ENCODE measurements at regions not wholly inside any gene's neighbourhood (a gene's known extent, or its start where the extent isn't known, plus 50 kb on each side); places are given as distances from the start of the nearest gene placed in this dataset.

- no peak overlapping the region for H2AFZ ChIP-seq (ENCODE audit: low read depth, low read length)
- Mint-ChIP-seq H3K36me3 (ENCODE audit: low read depth, unreplicated experiment) (no peaks in the 10 kb centered on the region), H3K27ac (ENCODE audit: unreplicated experiment) (peak overlapping the region; percentile 96), H3K4me1 (ENCODE audit: low read depth, unreplicated experiment) (peaks cover 30% of the 10 kb centered on the region), H3K9me3 (ENCODE audit: unreplicated experiment) (no peaks in the 10 kb centered on the region), H3K4me3 (ENCODE audit: unreplicated experiment) (no peak overlapping the region), H3K27me3 (ENCODE audit: low read depth, unreplicated experiment) (no peaks in the 10 kb centered on the region)
- H3K9ac ChIP-seq (ENCODE audit: low read length) = no peak overlapping the region
- H3K4me1 ChIP-seq (ENCODE audit: insufficient read depth, low read length) = no peaks in the 10 kb centered on the region
- H4K20me1 ChIP-seq (ENCODE audit: insufficient read depth, low read length) = no peaks in the 10 kb centered on the region
- no peaks in the 10 kb centered on the region for H3K27me3 ChIP-seq (ENCODE audit: insufficient read depth, low read length)
- H3K27ac ChIP-seq (ENCODE audit: low read depth, low read length) = no peak overlapping the region
- H3K4me3 ChIP-seq (ENCODE audit: insufficient read depth, low read depth, low read length) = no peak overlapping the region
- DNase-seq (ENCODE audit: low read depth) (no peak), FAIRE-seq (no peak)
- H3K9me3 ChIP-seq (ENCODE audit: insufficient read depth, low read depth, low read length) = no peaks in the 10 kb centered on the region
- no peaks in the 10 kb centered on the region for H3K79me2 ChIP-seq (ENCODE audit: insufficient read depth, low read length)
- no peaks in the 10 kb centered on the region for H3K36me3 ChIP-seq (ENCODE audit: insufficient read depth, low read length)
- TF ChIP-seq EZH2 (IDR thresholded peaks at IDR 0.05; ENCODE audit: insufficient read depth, low read length) = no peak
- TF ChIP-seq, protein P1, sequence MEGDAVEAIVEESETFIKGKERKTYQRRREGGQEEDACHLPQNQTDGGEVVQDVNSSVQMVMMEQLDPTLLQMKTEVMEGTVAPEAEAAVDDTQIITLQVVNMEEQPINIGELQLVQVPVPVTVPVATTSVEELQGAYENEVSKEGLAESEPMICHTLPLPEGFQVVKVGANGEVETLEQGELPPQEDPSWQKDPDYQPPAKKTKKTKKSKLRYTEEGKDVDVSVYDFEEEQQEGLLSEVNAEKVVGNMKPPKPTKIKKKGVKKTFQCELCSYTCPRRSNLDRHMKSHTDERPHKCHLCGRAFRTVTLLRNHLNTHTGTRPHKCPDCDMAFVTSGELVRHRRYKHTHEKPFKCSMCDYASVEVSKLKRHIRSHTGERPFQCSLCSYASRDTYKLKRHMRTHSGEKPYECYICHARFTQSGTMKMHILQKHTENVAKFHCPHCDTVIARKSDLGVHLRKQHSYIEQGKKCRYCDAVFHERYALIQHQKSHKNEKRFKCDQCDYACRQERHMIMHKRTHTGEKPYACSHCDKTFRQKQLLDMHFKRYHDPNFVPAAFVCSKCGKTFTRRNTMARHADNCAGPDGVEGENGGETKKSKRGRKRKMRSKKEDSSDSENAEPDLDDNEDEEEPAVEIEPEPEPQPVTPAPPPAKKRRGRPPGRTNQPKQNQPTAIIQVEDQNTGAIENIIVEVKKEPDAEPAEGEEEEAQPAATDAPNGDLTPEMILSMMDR (IDR thresholded peaks at IDR 0.05; ENCODE audit: insufficient read depth, low read depth, low read length) = no peak
- no peak overlapping the region for H3K4me2 ChIP-seq (ENCODE audit: low read length)
These were observed 58.1 kb upstream of the ADAMTS5 start for GRCh38 chr21:27024971-27025370.

DNA sequence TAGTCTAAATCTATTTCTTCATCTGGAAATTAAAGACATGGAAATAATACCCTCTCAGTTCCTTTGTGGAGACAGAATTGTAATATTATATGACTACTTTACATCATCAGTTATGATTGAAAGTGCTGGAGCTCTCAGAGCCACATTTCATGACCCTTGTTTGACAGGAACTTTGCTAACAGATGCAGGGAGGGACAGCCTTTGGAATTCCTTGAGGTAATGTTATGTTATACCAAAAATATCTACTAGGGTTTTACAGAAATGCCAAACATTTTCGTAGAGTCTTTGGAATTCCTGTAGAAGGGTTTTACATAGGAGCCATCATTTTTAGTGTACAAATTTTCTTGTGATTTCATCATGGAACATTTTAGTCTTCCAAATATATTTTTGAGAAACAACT lies 57.4 kb upstream of the ADAMTS5 start:
- H2AFZ ChIP-seq (ENCODE audit: low read depth, low read length) = no peak overlapping the region
- H3K27me3 ChIP-seq (ENCODE audit: insufficient read depth, low read length) = no peaks in the 10 kb centered on the region
- FAIRE-seq = peak; percentile 41
- peak; percentile 49 for DNase-seq (ENCODE audit: low read depth)
- no peaks in the 10 kb centered on the region for H3K36me3 ChIP-seq (ENCODE audit: insufficient read depth, low read length)
- H3K9ac ChIP-seq (ENCODE audit: low read length) = no peak overlapping the region
- H4K20me1 ChIP-seq (ENCODE audit: insufficient read depth, low read length) = no peaks in the 10 kb centered on the region
- H3K27ac Mint-ChIP-seq (ENCODE audit: unreplicated experiment) = peak overlapping the region; percentile 96
- no peak overlapping the region for H3K4me3 Mint-ChIP-seq (ENCODE audit: unreplicated experiment)
- no peaks in the 10 kb centered on the region for H3K4me1 ChIP-seq (ENCODE audit: insufficient read depth, low read length)
- H3K9me3 Mint-ChIP-seq (ENCODE audit: unreplicated experiment) = peaks cover 1% of the 10 kb centered on the region
- peaks cover 30% of the 10 kb centered on the region for H3K4me1 Mint-ChIP-seq (ENCODE audit: low read depth, unreplicated experiment)
- TF ChIP-seq EZH2 (IDR thresholded peaks at IDR 0.05; ENCODE audit: insufficient read depth, low read length) = no peak
- TF ChIP-seq, protein P1 (IDR thresholded peaks at IDR 0.05; ENCODE audit: insufficient read depth, low read depth, low read length) = no peak
- H3K36me3 Mint-ChIP-seq (ENCODE audit: low read depth, unreplicated experiment) = no peaks in the 10 kb centered on the region
- H3K4me3 ChIP-seq (ENCODE audit: insufficient read depth, low read depth, low read length) = no peak overlapping the region
- H3K79me2 ChIP-seq (ENCODE audit: insufficient read depth, low read length) = no peaks in the 10 kb centered on the region
- H3K4me2 ChIP-seq (ENCODE audit: low read length) = no peak overlapping the region
- H3K27me3 Mint-ChIP-seq (ENCODE audit: low read depth, unreplicated experiment) = no peaks in the 10 kb centered on the region
- no peaks in the 10 kb centered on the region for H3K9me3 ChIP-seq (ENCODE audit: insufficient read depth, low read depth, low read length)
- H3K27ac ChIP-seq (ENCODE audit: low read depth, low read length) = no peak overlapping the region

GRCh38 chr21:27023186-27023585 lies 56.3 kb upstream of the ADAMTS5 start:
- H2AFZ ChIP-seq (ENCODE audit: low read depth, low read length) = no peak overlapping the region
- no peak overlapping the region for H3K4me3 ChIP-seq (ENCODE audit: insufficient read depth, low read depth, low read length)
- H3K9me3 ChIP-seq (ENCODE audit: insufficient read depth, low read depth, low read length) = no peaks in the 10 kb centered on the region
- peaks cover 1% of the 10 kb centered on the region for H3K9me3 Mint-ChIP-seq (ENCODE audit: unreplicated experiment)
- H3K27me3 Mint-ChIP-seq (ENCODE audit: low read depth, unreplicated experiment) = no peaks in the 10 kb centered on the region
- H3K4me1 ChIP-seq (ENCODE audit: insufficient read depth, low read length) = no peaks in the 10 kb centered on the region
- no peak for TF ChIP-seq EZH2 (IDR thresholded peaks at IDR 0.05; ENCODE audit: insufficient read depth, low read length)
- TF ChIP-seq, protein P1 (IDR thresholded peaks at IDR 0.05; ENCODE audit: insufficient read depth, low read depth, low read length) = no peak
- no peak overlapping the region for H3K4me2 ChIP-seq (ENCODE audit: low read length)
- H3K79me2 ChIP-seq (ENCODE audit: insufficient read depth, low read length) = no peaks in the 10 kb centered on the region
- H3K4me1 Mint-ChIP-seq (ENCODE audit: low read depth, unreplicated experiment) = peaks cover 30% of the 10 kb centered on the region
- no peaks in the 10 kb centered on the region for H3K36me3 ChIP-seq (ENCODE audit: insufficient read depth, low read length)
- H3K27me3 ChIP-seq (ENCODE audit: insufficient read depth, low read length) = no peaks in the 10 kb centered on the region
- no peak overlapping the region for H3K4me3 Mint-ChIP-seq (ENCODE audit: unreplicated experiment)
- no peak overlapping the region for H3K9ac ChIP-seq (ENCODE audit: low read length)
- H3K36me3 Mint-ChIP-seq (ENCODE audit: low read depth, unreplicated experiment) = no peaks in the 10 kb centered on the region
- FAIRE-seq (no peak), DNase-seq (ENCODE audit: low read depth) (no peak)
- no peaks in the 10 kb centered on the region for H4K20me1 ChIP-seq (ENCODE audit: insufficient read depth, low read length)
- H3K27ac ChIP-seq (ENCODE audit: low read depth, low read length) = no peak overlapping the region
- H3K27ac Mint-ChIP-seq (ENCODE audit: unreplicated experiment) = peak overlapping the region; percentile 75
